GM06990 (cell line): ENCODE measurements at regions not wholly inside any gene's neighbourhood (a gene's known extent, or its start where the extent isn't known, plus 50 kb on each side); places are given as distances from the start of the nearest gene placed in this dataset.

Experiments used
- DNase-seq: peaks from one replicate; pipeline ENCODE4 v3.0.0-alpha.2; 2011; ENCODE audit not compliant: insufficient read length; ENCODE audit errors: extremely low read depth
- H3K27me3 ChIP-seq: replicated peaks from 2 replicates; pipeline ENCODE4 v1.6.0; 2011; ENCODE audit warnings: low read length; ENCODE audit not compliant: control insufficient read depth, insufficient read depth
- H3K36me3 ChIP-seq: 2 replicates; pipeline ENCODE4 v1.5.1; 2011; ENCODE audit warnings: low read length; ENCODE audit not compliant: control insufficient read depth, insufficient read depth
- H3K4me3 ChIP-seq: replicated peaks from 2 replicates; pipeline ENCODE4 v1.5.1; 2011; ENCODE audit warnings: low read depth, mild to moderate bottlenecking, control low read depth, low read length
- TF ChIP-seq, protein P1 (sequence below): IDR thresholded peaks from 2 replicates; pipeline ENCODE4 v1.5.1; 2011; ENCODE audit warnings: low read length, control low read depth, mild to moderate bottlenecking, inconsistent platforms; ENCODE audit not compliant: insufficient read depth, poor library complexity, severe bottlenecking

DNA sequence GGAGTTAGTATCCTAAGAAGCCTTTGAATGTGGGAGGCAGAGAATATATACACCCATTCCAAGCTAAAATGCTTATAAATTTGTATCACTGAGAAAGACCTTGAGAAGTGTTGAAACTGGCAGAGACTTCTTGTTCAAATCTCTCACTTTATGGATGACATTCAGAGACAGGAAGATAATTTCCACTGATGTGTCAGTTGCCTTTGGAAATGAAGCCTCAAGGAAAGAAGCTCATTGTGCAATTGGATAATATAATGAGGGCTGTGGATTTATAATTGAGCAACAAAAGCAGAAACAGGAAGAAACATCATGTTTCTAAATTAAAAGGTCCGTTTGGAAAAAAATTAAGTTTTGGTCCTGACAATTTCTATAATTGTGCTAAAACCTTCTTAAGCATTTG lies 789.9 kb upstream of the IGFBP3 start:
- H3K4me3 ChIP-seq: no peak overlapping the region
- no peaks in the 10 kb centered on the region for H3K27me3 ChIP-seq
- TF ChIP-seq, protein P1, sequence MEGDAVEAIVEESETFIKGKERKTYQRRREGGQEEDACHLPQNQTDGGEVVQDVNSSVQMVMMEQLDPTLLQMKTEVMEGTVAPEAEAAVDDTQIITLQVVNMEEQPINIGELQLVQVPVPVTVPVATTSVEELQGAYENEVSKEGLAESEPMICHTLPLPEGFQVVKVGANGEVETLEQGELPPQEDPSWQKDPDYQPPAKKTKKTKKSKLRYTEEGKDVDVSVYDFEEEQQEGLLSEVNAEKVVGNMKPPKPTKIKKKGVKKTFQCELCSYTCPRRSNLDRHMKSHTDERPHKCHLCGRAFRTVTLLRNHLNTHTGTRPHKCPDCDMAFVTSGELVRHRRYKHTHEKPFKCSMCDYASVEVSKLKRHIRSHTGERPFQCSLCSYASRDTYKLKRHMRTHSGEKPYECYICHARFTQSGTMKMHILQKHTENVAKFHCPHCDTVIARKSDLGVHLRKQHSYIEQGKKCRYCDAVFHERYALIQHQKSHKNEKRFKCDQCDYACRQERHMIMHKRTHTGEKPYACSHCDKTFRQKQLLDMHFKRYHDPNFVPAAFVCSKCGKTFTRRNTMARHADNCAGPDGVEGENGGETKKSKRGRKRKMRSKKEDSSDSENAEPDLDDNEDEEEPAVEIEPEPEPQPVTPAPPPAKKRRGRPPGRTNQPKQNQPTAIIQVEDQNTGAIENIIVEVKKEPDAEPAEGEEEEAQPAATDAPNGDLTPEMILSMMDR: no peak
- H3K36me3 ChIP-seq: no peaks in the 10 kb centered on the region
- no peak for DNase-seq

DNA sequence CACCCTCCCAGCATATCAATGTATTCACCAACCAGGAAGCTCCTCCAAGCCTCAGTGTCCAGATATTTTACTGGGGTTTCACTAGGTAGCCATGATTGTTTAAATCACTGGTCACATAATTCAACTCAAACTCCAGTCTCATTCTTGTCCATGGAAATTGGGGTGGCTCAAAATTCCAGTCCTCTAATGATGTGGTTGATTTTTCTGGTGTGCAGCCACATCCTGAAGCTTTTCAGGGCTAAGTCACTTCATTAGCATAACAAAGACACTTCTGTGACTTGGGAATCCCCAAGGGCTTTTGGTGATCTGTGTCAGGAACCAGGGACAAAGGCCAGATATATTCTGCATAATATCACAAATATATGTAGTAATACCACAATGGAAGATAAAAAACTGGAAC lies 786.9 kb upstream of the IGFBP3 start:
- Histone ChIP-seq H3K36me3 (no peaks in the 10 kb centered on the region), H3K27me3 (no peaks in the 10 kb centered on the region), H3K4me3 (no peak overlapping the region)
- TF ChIP-seq, protein P1: no peak
- no peak for DNase-seq

DNA sequence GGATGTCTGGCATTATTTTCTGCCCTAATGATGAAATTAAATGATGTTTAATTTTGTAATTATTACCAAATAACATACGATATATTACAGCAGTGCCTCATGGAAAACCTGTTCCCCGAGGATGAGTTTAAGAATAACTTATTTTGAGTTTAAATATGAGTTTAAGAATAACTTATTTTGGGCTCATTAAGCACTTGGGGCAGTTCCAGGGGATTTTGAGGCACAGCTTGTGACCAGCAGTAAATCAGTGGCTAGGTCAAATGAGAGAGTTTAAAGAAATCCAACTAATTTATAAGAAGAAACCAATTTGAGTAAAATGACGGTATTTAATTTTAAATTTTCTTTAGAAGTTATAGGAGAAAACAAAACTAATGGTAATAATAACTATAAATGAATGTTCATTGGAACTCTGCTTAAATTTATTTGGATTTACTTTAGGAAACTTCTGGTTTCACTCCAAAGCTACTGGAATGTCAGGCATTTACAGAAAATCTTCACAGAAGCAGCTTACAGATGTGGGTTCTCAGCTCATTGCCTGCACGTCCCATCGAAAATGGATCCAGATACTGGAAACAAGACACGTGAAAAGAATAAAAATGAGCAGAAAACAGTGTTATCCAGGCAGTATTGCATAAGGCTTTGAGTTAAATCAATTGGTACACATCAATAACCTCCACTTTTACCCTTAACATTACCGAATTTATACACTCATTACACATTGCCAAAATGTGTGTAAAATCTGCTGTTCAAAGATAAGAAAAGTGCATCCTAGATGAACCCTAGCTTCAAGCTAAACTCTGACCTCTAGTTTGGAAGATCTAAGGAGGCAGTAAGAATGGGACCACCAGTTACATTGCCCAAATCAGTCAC lies 784.5 kb upstream of the IGFBP3 start:
- Histone ChIP-seq H3K36me3 (no peaks in the 10 kb centered on the region), H3K27me3 (no peaks in the 10 kb centered on the region), H3K4me3 (no peak overlapping the region)
- TF ChIP-seq, protein P1: no peak
- DNase-seq: no peak

DNA sequence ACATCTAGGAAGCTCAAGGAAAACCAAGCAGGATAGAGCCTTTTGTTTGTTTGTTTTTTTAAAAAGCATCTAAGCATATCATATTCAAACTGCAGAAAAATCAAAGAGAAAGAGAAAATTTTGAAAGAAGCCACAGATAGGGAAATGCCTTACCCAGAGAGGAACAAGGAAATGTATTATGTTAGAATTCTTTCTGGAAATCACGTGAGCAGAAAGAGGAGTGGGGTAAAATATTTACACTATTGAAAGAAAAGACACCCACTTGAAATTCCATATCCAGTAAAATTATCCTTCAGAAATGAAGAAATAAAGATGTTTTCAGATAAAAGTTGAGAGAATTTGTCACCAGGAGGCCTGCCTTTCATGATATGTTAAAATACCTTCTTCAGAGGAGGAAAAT lies 775.7 kb upstream of the IGFBP3 start:
- Histone ChIP-seq H3K4me3 (no peak overlapping the region), H3K27me3 (no peaks in the 10 kb centered on the region), H3K36me3 (no peaks in the 10 kb centered on the region)
- no peak for DNase-seq
- TF ChIP-seq, protein P1: no peak

DNA sequence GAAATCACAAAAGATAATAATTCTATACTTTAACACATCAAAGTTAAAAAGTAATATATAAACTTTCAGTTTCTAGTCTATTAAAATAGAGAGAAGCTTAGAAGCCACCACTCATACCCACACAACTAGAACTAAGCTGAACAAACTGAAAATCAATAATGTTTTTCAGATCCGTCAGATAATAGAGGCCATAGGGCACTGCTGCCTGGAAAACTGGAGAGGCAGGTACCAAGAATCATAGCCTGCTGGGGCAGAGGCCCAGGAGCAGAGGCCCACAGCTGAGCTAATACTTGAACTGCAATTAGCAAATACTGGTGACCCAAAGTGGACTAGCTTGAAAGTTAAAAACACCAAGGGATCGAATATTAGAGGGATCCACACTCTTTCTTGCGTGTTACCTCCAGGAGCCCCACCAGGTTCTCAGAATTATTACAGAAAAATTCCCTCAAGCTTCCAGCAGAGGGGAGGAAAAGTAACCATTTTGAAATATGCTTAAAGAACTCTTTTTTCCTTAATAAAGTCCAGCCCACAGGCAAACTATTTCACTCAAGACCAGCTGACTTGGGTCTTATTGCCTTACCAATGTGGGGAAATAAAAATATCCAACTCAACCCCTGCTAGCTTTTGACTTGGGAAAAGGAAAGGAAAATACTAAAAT lies 774.1 kb upstream of the IGFBP3 start:
- no peaks in the 10 kb centered on the region for H3K27me3 ChIP-seq
- TF ChIP-seq, protein P1: no peak
- H3K4me3 ChIP-seq: no peak overlapping the region
- no peak for DNase-seq
- no peaks in the 10 kb centered on the region for H3K36me3 ChIP-seq
